Testis (tissue), 2 donors: ENCODE measurements at regions not wholly inside any gene's neighbourhood (a gene's known extent, or its start where the extent isn't known, plus 50 kb on each side); places are given as distances from the start of the nearest gene placed in this dataset.

Experiments used
- DNase-seq: peaks from one replicate; pipeline ENCODE4 v3.0.0-alpha.2; 2019
- H3K27ac ChIP-seq, 2 donors: fragments of 200-600 bp; sonication (generic); one replicate each; pipeline ENCODE4 v1.5.1; 2019
- H3K27me3 ChIP-seq: fragments of 200-600 bp; sonication (generic); one replicate; pipeline ENCODE4 v1.5.1; 2019
- H3K36me3 ChIP-seq: fragments of 200-600 bp; sonication (generic); one replicate; pipeline ENCODE4 v1.5.1; 2017; ENCODE audit warnings: low read depth; ENCODE audit errors: missing control alignments
- H3K4me1 ChIP-seq: fragments of 200-600 bp; sonication (generic); one replicate; pipeline ENCODE4 v1.5.1; 2019
- H3K4me3 ChIP-seq, 2 donors: fragments of 200-600 bp; sonication (generic); one replicate each; pipeline ENCODE4 v1.5.1; 2017 to 2019
- H3K9me3 ChIP-seq: fragments of 200-600 bp; sonication (generic); one replicate; pipeline ENCODE4 v1.5.1; 2017
- CTCF ChIP-seq, 3 experiments: fragments of 450-650 bp in 2 of 3; fragments of 200-600 bp in 1 of 3; sonication (generic) in 1 of 3; IDR thresholded peaks; one replicate each; pipeline ENCODE4 v1.5.1; 2016 to 2019; ENCODE audit warnings: antibody characterized with exemption in 3 of 3, mild to moderate bottlenecking in 2 of 3, moderate library complexity in 1 of 3
- POLR2A ChIP-seq: fragments of 450-650 bp; IDR thresholded peaks from one replicate; pipeline ENCODE4 v1.6.1; 2017; ENCODE audit warnings: antibody characterized with exemption, mild to moderate bottlenecking, moderate library complexity
- WGBS, 2 donors: methylation state at CpG; one replicate each; pipeline ENCODE4 v1.1.5; 2018; 5-methylcytosine and 5-hydroxymethylcytosine counted together
- intact Hi-C: fragments of 100-400 bp; cut with DNase I; formaldehyde crosslinking; loops from one replicate; pipeline ENCODE4 v1.15.1; 2023; ENCODE audit warnings: low total_unique reads

- Histone ChIP-seq H3K36me3 (no peaks in the 10 kb centered on the region), H3K9me3 (no peaks in the 10 kb centered on the region), H3K27me3 (no peaks in the 10 kb centered on the region), H3K4me1 (peaks cover 22% of the 10 kb centered on the region), H3K27ac (no peak overlapping the region), H3K4me3 (no peak overlapping the region)
- 68% methylated on average over 6 to 8 of the region's 8 CpGs for WGBS, 2 donors
- no peak for DNase-seq
- intact Hi-C loops: no loop called here
- TF ChIP-seq POLR2A (no peak), CTCF (IDR thresholded peaks at IDR 0.05) (no peak)
These were observed 117.5 kb downstream of the NAV1 start for GRCh38 chr1:201656311-201657032.

GRCh38 chr1:201659572-201659971 lies 120.6 kb downstream of the NAV1 start:
- TF ChIP-seq POLR2A (no peak), CTCF (IDR thresholded peaks at IDR 0.05) (no peak)
- Histone ChIP-seq H3K27me3 (no peaks in the 10 kb centered on the region), H3K36me3 (no peaks in the 10 kb centered on the region), H3K4me1 (peaks cover 21% of the 10 kb centered on the region), H3K4me3 (no peak overlapping the region), H3K9me3 (no peaks in the 10 kb centered on the region), H3K27ac (no peak overlapping the region)
- WGBS, 2 donors: 98% methylated on average over 3 of the region's 3 CpGs
- intact Hi-C loops: no loop called here
- no peak for DNase-seq

- WGBS, 2 donors: 86 to 92% methylated on average over 5 to 7 of the region's 7 CpGs
- intact Hi-C loops: no loop called here
- Histone ChIP-seq H3K4me1 (peaks cover 22% of the 10 kb centered on the region), H3K27ac (no peak overlapping the region), H3K4me3 (no peak overlapping the region), H3K36me3 (no peaks in the 10 kb centered on the region), H3K9me3 (no peaks in the 10 kb centered on the region), H3K27me3 (no peaks in the 10 kb centered on the region)
- TF ChIP-seq POLR2A (no peak), CTCF (IDR thresholded peaks at IDR 0.05) (no peak)
- no peak for DNase-seq
These were observed 122.2 kb downstream of the NAV1 start for GRCh38 chr1:201660931-201661822.

GRCh38 chr1:201661823-201662359 lies 123.0 kb downstream of the NAV1 start:
- no peak for DNase-seq
- no peak overlapping the region for H3K4me3 ChIP-seq
- no peaks in the 10 kb centered on the region for H3K9me3 ChIP-seq
- TF ChIP-seq POLR2A: no peak
- no peak for TF ChIP-seq CTCF (IDR thresholded peaks at IDR 0.05)
- intact Hi-C loops: no loop called here
- H3K36me3 ChIP-seq: no peaks in the 10 kb centered on the region
- H3K27ac ChIP-seq: no peak overlapping the region
- WGBS, 2 donors: 83 to 94% methylated on average over 7 to 8 of the region's 8 CpGs
- no peaks in the 10 kb centered on the region for H3K27me3 ChIP-seq
- peaks cover 16% of the 10 kb centered on the region for H3K4me1 ChIP-seq
